WTC11 (cell line): ENCODE measurements at regions not wholly inside any gene's neighbourhood (a gene's known extent, or its start where the extent isn't known, plus 50 kb on each side); places are given as distances from the start of the nearest gene placed in this dataset.

Source experiments
- CREB1 ChIP-seq: sonication (generic); formaldehyde crosslinking; IDR thresholded peaks from 2 replicates; pipeline ENCODE4 v1.8.0; 2023; ENCODE audit warnings: mild to moderate bottlenecking, missing genetic modification reagents
- CTCF ChIP-seq: fragments of 200-600 bp; IDR thresholded peaks from 2 replicates; pipeline ENCODE4 v1.8.0; 2022; ENCODE audit warnings: antibody characterized with exemption
- ESRRA ChIP-seq: sonication (generic); formaldehyde crosslinking; IDR thresholded peaks from 2 replicates; pipeline ENCODE4 v1.8.1; 2022; ENCODE audit warnings: mild to moderate bottlenecking, missing genetic modification reagents, borderline replicate concordance
- JUN ChIP-seq: sonication (generic); formaldehyde crosslinking; IDR thresholded peaks from 2 replicates; pipeline ENCODE4 v1.8.0; 2023; ENCODE audit warnings: mild to moderate bottlenecking, missing genetic modification reagents
- MXD4 ChIP-seq: fragments of 250-450 bp; sonication (Bioruptor Pico); IDR thresholded peaks from 2 replicates; pipeline ENCODE4 v1.8.0; 2021; ENCODE audit warnings: mild to moderate bottlenecking, moderate library complexity, borderline replicate concordance
- SMAD3 ChIP-seq: sonication (generic); formaldehyde crosslinking; IDR thresholded peaks from 2 replicates; pipeline ENCODE4 v1.8.0; 2022; ENCODE audit warnings: missing genetic modification reagents, mild to moderate bottlenecking, borderline replicate concordance
- SP1 ChIP-seq: sonication (generic); formaldehyde crosslinking; conservative IDR thresholded peaks from 2 replicates; pipeline ENCODE4 v1.8.1; 2022; ENCODE audit warnings: missing genetic modification reagents
- TP53 ChIP-seq: sonication (generic); formaldehyde crosslinking; IDR thresholded peaks from 2 replicates; pipeline ENCODE4 v1.8.1; 2023; ENCODE audit warnings: mild to moderate bottlenecking, missing genetic modification reagents
- ZNF138 ChIP-seq: sonication (generic); formaldehyde crosslinking; conservative IDR thresholded peaks from 2 replicates; pipeline ENCODE4 v1.8.1; 2022; ENCODE audit warnings: mild to moderate bottlenecking, moderate library complexity, missing genetic modification reagents
- ZNF512 ChIP-seq: sonication (generic); formaldehyde crosslinking; IDR thresholded peaks from 2 replicates; pipeline ENCODE4 v1.8.1; 2022; ENCODE audit warnings: missing genetic modification reagents, borderline replicate concordance
- TF ChIP-seq, protein P1 (sequence below): sonication (generic); formaldehyde crosslinking; IDR thresholded peaks from 2 replicates; pipeline ENCODE4 v1.8.0; 2022; ENCODE audit warnings: mild to moderate bottlenecking, missing genetic modification reagents
- TF ChIP-seq, protein P2 (sequence below): fragments of 250-450 bp; sonication (Bioruptor Pico); IDR thresholded peaks from 2 replicates; pipeline ENCODE4 v1.8.0; 2021; ENCODE audit warnings: mild to moderate bottlenecking
- TF ChIP-seq, protein P3 (sequence below): sonication (generic); formaldehyde crosslinking; IDR thresholded peaks from 2 replicates; pipeline ENCODE4 v1.8.0; 2022; ENCODE audit warnings: mild to moderate bottlenecking, missing genetic modification reagents

DNA sequence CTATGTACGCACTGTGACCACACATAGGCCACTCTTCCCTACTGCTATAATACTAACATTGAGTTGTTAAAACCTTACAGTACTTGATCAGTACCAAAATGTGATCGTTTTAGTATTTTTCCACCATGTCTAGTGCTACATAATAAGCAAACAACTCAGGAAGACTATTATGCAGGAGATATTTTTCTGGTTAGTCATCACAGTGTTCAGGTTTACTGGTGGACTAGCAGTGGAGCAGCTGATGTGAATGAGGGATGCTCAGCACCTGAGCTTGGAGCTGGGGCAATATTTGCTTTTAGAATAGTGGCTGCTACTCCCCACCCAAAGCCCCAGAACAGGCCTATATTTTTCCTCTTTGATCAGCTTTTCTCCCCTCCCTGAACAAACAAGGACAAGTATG lies 513.1 kb downstream of the KCNH5 start:
- TF ChIP-seq CREB1 (no peak), CTCF (no peak), TP53 (no peak), SMAD3 (CRISPR knock-in tag) (no peak), SP1 (no peak), JUN (CRISPR knock-in tag) (no peak), ZNF512 (CRISPR knock-in tag) (no peak), MXD4 (CRISPR knock-in tag) (no peak), ESRRA (CRISPR knock-in tag) (no peak), ZNF138 (CRISPR knock-in tag) (no peak)
- TF ChIP-seq, protein P1, sequence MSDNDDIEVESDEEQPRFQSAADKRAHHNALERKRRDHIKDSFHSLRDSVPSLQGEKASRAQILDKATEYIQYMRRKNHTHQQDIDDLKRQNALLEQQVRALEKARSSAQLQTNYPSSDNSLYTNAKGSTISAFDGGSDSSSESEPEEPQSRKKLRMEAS = no peak
- TF ChIP-seq, protein P2, sequence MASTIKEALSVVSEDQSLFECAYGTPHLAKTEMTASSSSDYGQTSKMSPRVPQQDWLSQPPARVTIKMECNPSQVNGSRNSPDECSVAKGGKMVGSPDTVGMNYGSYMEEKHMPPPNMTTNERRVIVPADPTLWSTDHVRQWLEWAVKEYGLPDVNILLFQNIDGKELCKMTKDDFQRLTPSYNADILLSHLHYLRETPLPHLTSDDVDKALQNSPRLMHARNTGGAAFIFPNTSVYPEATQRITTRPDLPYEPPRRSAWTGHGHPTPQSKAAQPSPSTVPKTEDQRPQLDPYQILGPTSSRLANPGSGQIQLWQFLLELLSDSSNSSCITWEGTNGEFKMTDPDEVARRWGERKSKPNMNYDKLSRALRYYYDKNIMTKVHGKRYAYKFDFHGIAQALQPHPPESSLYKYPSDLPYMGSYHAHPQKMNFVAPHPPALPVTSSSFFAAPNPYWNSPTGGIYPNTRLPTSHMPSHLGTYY (CRISPR knock-in tag) = no peak
- TF ChIP-seq, protein P3, sequence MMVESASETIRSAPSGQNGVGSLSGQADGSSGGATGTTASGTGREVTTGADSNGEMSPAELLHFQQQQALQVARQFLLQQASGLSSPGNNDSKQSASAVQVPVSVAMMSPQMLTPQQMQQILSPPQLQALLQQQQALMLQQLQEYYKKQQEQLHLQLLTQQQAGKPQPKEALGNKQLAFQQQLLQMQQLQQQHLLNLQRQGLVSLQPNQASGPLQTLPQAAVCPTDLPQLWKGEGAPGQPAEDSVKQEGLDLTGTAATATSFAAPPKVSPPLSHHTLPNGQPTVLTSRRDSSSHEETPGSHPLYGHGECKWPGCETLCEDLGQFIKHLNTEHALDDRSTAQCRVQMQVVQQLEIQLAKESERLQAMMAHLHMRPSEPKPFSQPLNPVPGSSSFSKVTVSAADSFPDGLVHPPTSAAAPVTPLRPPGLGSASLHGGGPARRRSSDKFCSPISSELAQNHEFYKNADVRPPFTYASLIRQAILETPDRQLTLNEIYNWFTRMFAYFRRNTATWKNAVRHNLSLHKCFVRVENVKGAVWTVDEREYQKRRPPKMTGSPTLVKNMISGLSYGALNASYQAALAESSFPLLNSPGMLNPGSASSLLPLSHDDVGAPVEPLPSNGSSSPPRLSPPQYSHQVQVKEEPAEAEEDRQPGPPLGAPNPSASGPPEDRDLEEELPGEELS = no peak
